ENCODE measurements at regions not wholly inside any gene's neighbourhood (a gene's known extent, or its start where the extent isn't known, plus 50 kb on each side); places are given as distances from the start of the nearest gene placed in this dataset.
"Not testable (repeated sequence)": the region's sequence is repeated elsewhere in the genome, so short reads cannot be mapped to it uniquely, and the experiment has no call there.

GRCh38 chr15:50857763-50858162 is 50.7 kb upstream of the AP4E1 start:
- no peak for DNase-seq
- intact Hi-C loops (cut with DNase I) = no loop called here

DNA sequence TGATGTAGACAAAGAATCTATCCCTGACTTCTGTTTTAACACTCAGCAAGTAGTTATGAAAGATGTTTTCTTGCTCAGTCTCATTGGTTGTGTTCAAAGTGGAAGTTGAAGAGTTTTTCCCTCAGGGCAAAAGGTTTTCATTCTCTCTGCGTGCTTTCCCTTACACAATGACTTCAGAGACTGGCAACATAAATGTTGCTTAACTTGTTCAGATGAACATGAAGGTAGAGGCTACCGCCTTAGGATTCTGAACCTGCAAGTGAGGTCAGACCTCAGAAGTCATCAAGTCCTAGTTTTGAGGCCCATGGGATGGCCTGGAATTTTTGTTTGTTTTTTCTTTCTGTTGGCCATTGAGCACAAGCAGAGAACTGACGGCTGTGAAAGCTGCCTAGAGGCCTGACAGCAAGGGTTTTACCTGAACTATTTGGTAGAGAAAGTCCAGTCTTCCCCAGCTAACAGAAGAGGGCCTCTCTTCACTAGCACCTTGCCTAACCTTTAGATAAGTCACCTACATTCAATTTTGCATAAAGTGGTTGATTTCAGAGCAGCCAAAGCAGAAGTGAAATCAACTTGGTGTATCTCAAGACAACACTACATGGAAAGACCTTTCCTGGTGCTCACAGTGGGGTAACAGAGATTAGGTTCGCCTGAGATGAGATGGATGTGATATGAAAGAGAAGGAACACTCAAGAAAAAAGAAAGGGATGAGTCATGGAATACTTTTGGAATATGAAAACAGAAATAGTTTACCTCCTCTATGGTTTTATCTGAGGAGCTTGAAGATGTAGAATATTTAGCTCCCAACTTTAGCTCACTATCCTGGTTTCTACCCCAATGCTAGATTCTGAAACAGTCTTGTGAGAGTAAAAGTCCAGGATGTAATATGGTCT is 53.6 kb upstream of the AP4E1 start:
- DNase-seq = no peak
- intact Hi-C loops (cut with DNase I) = no loop called here

GRCh38 chr15:50850003-50850402 is 58.5 kb upstream of the AP4E1 start:
- DNase-seq = no peak
- intact Hi-C loops (cut with DNase I) = no loop called here

DNA sequence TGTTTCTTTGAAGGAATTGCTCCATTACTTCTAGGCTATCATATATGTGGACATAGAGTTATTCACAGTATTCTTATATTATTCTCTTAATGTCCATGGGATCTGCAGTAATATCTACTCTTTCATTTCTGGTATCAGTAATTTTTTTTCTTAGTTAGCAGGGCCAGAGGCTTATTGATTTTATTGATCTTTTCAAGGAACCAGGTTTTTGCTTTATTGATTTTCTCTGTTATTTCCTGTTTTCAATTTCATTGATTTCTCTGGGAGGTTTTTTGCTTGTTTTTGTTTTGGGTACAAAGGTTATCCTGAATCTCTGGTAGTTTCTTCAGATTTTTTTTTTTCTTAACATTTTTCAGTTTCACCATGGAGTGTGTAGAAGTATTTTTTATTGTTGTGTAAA is 60.1 kb upstream of the AP4E1 start:
- DNase-seq = no peak
- intact Hi-C loops (cut with DNase I) = no loop called here

GRCh38 chr15:50845181-50845580 is 63.3 kb upstream of the AP4E1 start:
- intact Hi-C loops (cut with DNase I); DNase-seq: not testable (repeated sequence)

DNA sequence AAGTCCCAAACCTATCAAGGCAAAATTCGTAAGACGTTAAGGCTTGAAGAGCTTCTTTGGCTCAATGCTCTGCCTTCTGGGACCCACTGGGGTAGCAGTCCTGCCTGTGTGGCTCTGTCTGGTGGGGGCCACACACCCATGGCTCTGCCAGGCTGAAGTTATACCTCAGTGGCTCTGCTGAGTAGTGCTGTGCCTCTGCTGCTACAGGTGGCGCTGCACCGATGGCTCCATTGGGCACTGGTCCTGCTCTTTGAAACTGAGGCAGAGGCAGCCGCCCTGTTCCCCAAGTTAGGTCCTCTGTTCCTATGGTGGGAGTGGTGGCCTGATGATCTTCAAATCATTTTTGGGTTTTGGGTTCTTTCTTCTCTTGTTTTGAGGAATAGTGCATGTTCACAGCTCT is 68.0 kb upstream of the AP4E1 start:
- intact Hi-C loops (cut with DNase I) = no loop called here
- no peak for DNase-seq

DNA sequence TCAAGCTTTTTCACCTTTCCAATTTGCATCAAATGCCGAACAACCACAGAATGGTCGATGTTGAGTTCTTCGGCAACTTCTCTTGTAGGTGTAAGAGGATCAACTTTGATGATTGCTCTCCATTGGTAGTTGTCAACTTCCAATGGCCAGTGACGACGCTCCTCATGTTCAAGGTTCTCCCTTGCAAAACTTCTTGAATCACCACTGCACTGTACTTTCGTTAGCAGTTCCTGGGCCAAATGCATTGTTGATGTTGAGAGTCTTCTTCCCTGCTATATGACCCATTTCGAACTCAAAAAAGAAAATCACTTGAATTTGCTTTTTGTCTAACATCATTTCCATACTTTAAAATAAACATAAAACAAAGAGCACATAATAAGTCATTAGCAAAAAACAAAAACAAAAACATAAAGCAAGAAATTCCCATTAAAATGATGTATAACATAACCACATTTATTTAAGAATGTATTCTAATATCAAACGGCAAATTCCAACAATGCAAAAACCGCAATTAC is 71.2 kb upstream of the AP4E1 start:
- DNase-seq = no peak
- intact Hi-C loops (cut with DNase I) = no loop called here

DNA sequence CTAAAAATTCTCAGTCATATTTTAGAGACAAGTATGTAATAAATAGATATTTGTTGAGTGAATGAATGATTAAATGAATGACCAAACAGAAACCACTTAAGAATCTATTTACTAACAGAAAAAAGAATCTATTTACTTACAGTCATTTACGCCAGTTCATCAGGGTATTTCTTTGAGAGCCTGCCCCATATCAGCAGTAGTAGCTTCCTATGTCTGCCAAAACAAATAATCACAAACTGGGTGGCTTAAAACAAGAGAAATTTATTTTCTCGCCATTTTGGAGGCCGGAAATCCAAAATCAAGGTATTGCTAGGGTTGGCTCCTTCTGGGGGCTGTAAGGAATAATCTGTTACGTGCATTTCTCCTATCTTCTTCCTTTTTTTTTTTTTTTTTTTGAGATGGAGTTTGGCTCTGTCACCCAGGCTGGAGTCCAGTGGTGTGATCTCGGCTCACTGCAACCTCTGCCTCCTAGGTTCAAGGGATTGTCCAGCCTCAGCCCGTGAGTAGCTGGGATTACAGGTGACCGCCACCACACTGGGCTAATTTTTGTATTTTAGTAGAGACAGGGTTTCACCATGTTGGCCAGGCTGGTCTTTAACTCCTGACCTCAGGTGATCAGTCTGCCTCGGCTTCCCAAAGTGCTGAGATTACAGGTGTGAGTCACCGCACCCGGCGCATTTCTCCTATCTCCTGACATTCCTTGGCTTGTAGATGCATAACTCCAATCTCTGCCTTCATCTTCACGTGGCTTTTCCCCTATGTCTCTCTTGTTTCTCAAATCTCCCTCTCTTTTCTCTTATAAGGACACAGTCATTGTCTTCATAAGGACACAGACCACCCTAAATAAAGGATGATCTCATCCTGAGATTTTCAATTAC is 65.2 kb upstream of the SPPL2A start:
- intact Hi-C loops (cut with DNase I) = no loop called here
- no peak for DNase-seq

DNA sequence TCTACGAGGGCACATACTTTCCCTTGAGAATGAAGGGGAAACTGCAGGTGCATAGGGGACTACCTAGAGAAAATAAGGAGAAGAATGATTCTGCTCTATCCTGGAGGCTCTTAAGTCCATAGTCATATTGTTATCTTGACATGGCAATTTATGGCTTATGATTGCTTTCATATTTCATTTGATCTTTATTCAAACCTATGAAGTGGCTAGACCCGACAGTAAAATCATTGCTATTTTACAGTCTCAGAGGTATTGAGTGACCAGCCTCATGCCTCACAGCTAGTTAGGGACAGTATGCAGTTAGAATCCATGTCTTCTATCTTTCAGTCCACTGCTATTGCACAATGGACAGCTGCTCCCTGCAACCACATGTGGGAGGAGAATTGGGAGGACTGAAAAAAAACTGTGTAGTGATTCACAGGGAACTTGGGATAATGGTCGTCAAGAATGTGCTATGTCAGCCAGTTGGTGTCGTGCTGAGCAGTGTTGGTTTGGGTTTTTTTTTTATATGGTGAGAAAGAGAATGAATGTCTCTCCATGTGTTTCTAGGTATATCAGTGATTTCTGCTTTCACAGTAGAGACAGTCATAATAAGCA is 63.2 kb upstream of the SPPL2A start:
- no peak for DNase-seq
- intact Hi-C loops (cut with DNase I) = no loop called here

DNA sequence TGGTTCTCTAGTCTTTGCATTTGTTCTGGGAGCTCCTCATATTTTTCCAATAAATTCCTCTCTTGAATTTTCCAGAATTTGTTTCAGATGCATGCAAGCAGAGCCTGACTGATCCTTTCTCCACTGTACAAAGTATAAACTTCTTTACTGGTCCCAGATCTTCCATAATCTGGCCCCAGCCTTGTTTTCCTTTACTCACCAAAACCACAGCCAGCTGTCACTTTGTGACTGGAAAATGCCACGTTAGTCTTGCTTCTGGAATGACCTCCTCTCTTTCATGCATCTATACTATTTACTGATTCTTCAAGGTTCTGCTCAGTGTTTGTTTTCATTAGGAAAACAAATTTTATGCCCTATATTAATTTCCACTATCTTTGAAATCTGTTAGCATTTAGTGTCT is 60.4 kb upstream of the SPPL2A start:
- no peak for DNase-seq
- intact Hi-C loops (cut with DNase I) = no loop called here

- no peak for DNase-seq
- intact Hi-C loops (cut with DNase I) = no loop called here
Observed at GRCh38 chr15:50824514-50824913, 59.0 kb upstream of the SPPL2A start.

DNA sequence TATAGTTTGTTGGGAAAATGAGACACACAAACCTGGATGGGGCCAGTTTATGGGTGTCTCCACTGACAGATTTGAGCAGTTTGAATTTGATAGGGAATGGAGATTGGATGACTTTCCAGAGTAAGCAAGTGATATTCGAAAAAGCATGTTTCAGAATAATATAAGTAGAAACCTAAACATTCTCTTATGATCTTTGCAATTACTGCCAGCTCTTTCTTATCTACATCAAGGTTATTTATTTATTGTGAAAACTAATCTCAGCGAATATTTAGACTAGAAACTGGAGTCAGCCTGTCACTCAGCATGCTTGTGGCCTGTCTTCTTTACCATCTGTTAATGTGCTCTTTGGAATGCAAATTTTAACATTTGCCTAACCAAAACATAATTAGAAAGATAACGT is 57.8 kb upstream of the SPPL2A start:
- intact Hi-C loops (cut with DNase I) = no loop called here
- DNase-seq = no peak

DNA sequence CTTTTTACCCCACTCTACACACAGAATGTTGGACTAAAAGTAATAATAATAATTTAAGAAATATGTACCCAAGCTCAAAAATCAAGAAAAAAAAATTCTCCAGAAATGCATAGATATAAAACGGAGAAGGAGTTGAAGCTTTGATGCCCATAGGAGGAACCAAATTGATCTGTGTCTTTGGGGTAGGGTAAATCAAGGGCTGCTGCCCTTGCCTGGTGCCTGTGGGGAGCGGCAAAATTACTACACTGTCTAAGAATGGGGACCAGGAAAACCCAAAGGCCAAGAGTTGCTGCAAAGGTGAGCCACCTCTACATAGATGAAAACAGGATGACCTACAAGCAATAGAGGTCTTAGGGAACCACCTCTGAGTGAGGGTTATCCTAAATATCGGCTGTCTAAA is 56.0 kb upstream of the SPPL2A start:
- intact Hi-C loops (cut with DNase I) = no loop called here
- no peak for DNase-seq

- intact Hi-C loops (cut with DNase I) = no loop called here
- DNase-seq = peak in 1 of 42 donors; percentile 20
Observed at GRCh38 chr15:50820808-50821382, 55.4 kb upstream of the SPPL2A start.

- intact Hi-C loops (cut with DNase I) = no loop called here
- DNase-seq = no peak
Observed at GRCh38 chr15:50819344-50819743, 53.8 kb upstream of the SPPL2A start.

DNA sequence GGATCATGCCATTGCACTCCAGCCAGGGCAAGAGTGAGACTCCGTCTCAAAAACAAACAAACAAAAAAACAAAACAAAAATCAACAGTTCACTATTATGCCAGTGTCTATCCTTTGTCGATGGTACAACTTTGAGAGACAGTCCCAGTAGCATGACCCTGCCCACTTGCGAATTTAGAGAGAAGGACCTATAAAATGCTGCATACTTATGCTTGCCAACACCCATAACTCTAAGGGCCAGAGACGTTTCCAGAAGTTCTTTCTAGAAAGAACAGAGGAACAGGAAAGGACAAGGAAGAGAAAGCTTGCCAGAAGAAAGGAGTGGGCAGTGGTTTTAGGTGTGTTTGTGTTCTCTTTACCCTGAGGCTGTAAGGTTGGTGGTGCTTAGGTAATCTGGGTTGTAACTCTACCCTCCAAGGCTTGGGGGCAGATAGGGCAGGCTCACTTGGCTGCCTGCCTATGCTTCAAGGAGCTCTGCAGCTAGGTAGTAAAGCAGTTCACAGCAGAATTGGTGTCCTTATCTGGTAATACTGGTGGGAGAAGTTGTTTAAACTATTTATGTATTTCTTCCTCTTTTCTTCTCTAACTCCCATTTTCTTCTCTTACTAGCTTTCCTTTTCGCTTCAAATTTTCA is 50.6 kb upstream of the SPPL2A start:
- intact Hi-C loops (cut with DNase I) = no loop called here
- no peak for DNase-seq
